ENCODE measurements at regions not wholly inside any gene's neighbourhood (a gene's known extent, or its start where the extent isn't known, plus 50 kb on each side); places are given as distances from the start of the nearest gene placed in this dataset.

GRCh38 chr10:35882422-35883150, 240.5 kb upstream of the FZD8 start:
- no peaks in the 10 kb centered on the region for H3K79me1 ChIP-seq (ENCODE audit: low read length)
- H3K18ac ChIP-seq (ENCODE audit: low read length) = peak overlapping the region; percentile 20
- no peak overlapping the region for H2BK120ac ChIP-seq (ENCODE audit: low read depth, low read length)
- H2AK5ac ChIP-seq (ENCODE audit: low read length) = peak overlapping the region; percentile 83
- H4K8ac ChIP-seq (ENCODE audit: low read depth, low read length) = no peak overlapping the region
- no peaks in the 10 kb centered on the region for H3K79me2 ChIP-seq (ENCODE audit: control insufficient read depth, insufficient read depth, low read length)
- H3K27me3 ChIP-seq (ENCODE audit: insufficient read depth, low read length, poor library complexity) = no peaks in the 10 kb centered on the region
- peak; percentile 61 for DNase-seq
- H3K4me3 ChIP-seq (ENCODE audit: low read length) = no peak overlapping the region
- no peak overlapping the region for H3K9ac ChIP-seq (ENCODE audit: low read length)
- peaks cover 7% of the 10 kb centered on the region for H3K4me1 ChIP-seq (ENCODE audit: control insufficient read depth, low read depth, low read length)
- H3K4ac ChIP-seq (ENCODE audit: low read depth, low read length) = no peak overlapping the region
- H3K4me2 ChIP-seq (ENCODE audit: low read length) = no peak overlapping the region
- H3K56ac ChIP-seq (ENCODE audit: low read length) = peak overlapping the region; percentile 27
- no peak overlapping the region for H2BK15ac ChIP-seq (replicated peaks; ENCODE audit: low read depth)
- H3K36me3 ChIP-seq (ENCODE audit: control insufficient read depth, insufficient read depth, low read length) = no peaks in the 10 kb centered on the region
- H4K5ac ChIP-seq (ENCODE audit: low read length) = no peak overlapping the region
- no peak overlapping the region for H3K27ac ChIP-seq (ENCODE audit: low read depth, low read length)
- H2BK5ac ChIP-seq (ENCODE audit: low read length) = no peak overlapping the region
- no peak overlapping the region for H3K23ac ChIP-seq (ENCODE audit: low read length)
- no CpG with 5 or more reads among the region's 9 CpGs for WGBS (ENCODE audit: extremely low coverage, insufficient coverage, low lambda C conversion rate)

GRCh38 chr10:35881320-35881719, 239.2 kb upstream of the FZD8 start:
- peaks cover 7% of the 10 kb centered on the region for H3K4me1 ChIP-seq (ENCODE audit: control insufficient read depth, low read depth, low read length)
- no peak overlapping the region for H4K5ac ChIP-seq (ENCODE audit: low read length)
- H3K79me2 ChIP-seq (ENCODE audit: control insufficient read depth, insufficient read depth, low read length) = no peaks in the 10 kb centered on the region
- no peak overlapping the region for H4K8ac ChIP-seq (ENCODE audit: low read depth, low read length)
- no peaks in the 10 kb centered on the region for H3K27me3 ChIP-seq (ENCODE audit: insufficient read depth, low read length, poor library complexity)
- no peak overlapping the region for H3K4ac ChIP-seq (ENCODE audit: low read depth, low read length)
- H2BK5ac ChIP-seq (ENCODE audit: low read length) = no peak overlapping the region
- H3K4me3 ChIP-seq (ENCODE audit: low read length) = no peak overlapping the region
- H3K18ac ChIP-seq (ENCODE audit: low read length) = no peak overlapping the region
- no peaks in the 10 kb centered on the region for H3K79me1 ChIP-seq (ENCODE audit: low read length)
- WGBS (ENCODE audit: extremely low coverage, insufficient coverage, low lambda C conversion rate) = no CpG with 5 or more reads among the region's 2 CpGs
- H2BK120ac ChIP-seq (ENCODE audit: low read depth, low read length) = no peak overlapping the region
- H3K36me3 ChIP-seq (ENCODE audit: control insufficient read depth, insufficient read depth, low read length) = no peaks in the 10 kb centered on the region
- no peak for DNase-seq
- H3K23ac ChIP-seq (ENCODE audit: low read length) = no peak overlapping the region
- no peak overlapping the region for H2AK5ac ChIP-seq (ENCODE audit: low read length)
- no peak overlapping the region for H3K56ac ChIP-seq (ENCODE audit: low read length)
- H2BK15ac ChIP-seq (replicated peaks; ENCODE audit: low read depth) = no peak overlapping the region
- H3K9ac ChIP-seq (ENCODE audit: low read length) = no peak overlapping the region
- H3K4me2 ChIP-seq (ENCODE audit: low read length) = no peak overlapping the region
- no peak overlapping the region for H3K27ac ChIP-seq (ENCODE audit: low read depth, low read length)

- Histone ChIP-seq H3K4ac (ENCODE audit: low read depth, low read length) (peak overlapping the region; percentile 48), H2BK15ac (replicated peaks; ENCODE audit: low read depth) (peak overlapping the region; percentile 79), H3K23ac (ENCODE audit: low read length) (no peak overlapping the region), H3K4me2 (ENCODE audit: low read length) (no peak overlapping the region), H4K5ac (ENCODE audit: low read length) (peak overlapping the region; percentile 73), H2BK120ac (ENCODE audit: low read depth, low read length) (no peak overlapping the region), H3K79me2 (ENCODE audit: control insufficient read depth, insufficient read depth, low read length) (no peaks in the 10 kb centered on the region), H3K79me1 (ENCODE audit: low read length) (no peaks in the 10 kb centered on the region), H3K9ac (ENCODE audit: low read length) (no peak overlapping the region), H3K4me3 (ENCODE audit: low read length) (no peak overlapping the region), H3K18ac (ENCODE audit: low read length) (peak overlapping the region; percentile 91), H3K27me3 (ENCODE audit: insufficient read depth, low read length, poor library complexity) (no peaks in the 10 kb centered on the region), H2BK5ac (ENCODE audit: low read length) (no peak overlapping the region), H3K27ac (ENCODE audit: low read depth, low read length) (peak overlapping the region; percentile 81), H3K56ac (ENCODE audit: low read length) (peak overlapping the region; percentile 69), H4K8ac (ENCODE audit: low read depth, low read length) (no peak overlapping the region), H3K36me3 (ENCODE audit: control insufficient read depth, insufficient read depth, low read length) (no peaks in the 10 kb centered on the region), H2AK5ac (ENCODE audit: low read length) (no peak overlapping the region), H3K4me1 (ENCODE audit: control insufficient read depth, low read depth, low read length) (peaks cover 15% of the 10 kb centered on the region)
- DNase-seq = peak; percentile 96
- 100% methylated on average over 1 of the region's 4 CpGs for WGBS (ENCODE audit: extremely low coverage, insufficient coverage, low lambda C conversion rate)
Observed at GRCh38 chr10:35876248-35876647, 234.2 kb upstream of the FZD8 start.

GRCh38 chr10:35875016-35875676, 233.1 kb upstream of the FZD8 start:
- H3K4ac ChIP-seq (ENCODE audit: low read depth, low read length) = no peak overlapping the region
- DNase-seq = peak; percentile 93
- peak overlapping the region; percentile 90 for H2BK5ac ChIP-seq (ENCODE audit: low read length)
- H4K5ac ChIP-seq (ENCODE audit: low read length) = peak overlapping the region; percentile 73
- peak overlapping the region; percentile 79 for H2BK15ac ChIP-seq (replicated peaks; ENCODE audit: low read depth)
- peak overlapping the region; percentile 81 for H3K27ac ChIP-seq (ENCODE audit: low read depth, low read length)
- H3K23ac ChIP-seq (ENCODE audit: low read length) = no peak overlapping the region
- H4K8ac ChIP-seq (ENCODE audit: low read depth, low read length) = no peak overlapping the region
- H3K4me1 ChIP-seq (ENCODE audit: control insufficient read depth, low read depth, low read length) = peaks cover 15% of the 10 kb centered on the region
- H3K36me3 ChIP-seq (ENCODE audit: control insufficient read depth, insufficient read depth, low read length) = no peaks in the 10 kb centered on the region
- peak overlapping the region; percentile 91 for H3K18ac ChIP-seq (ENCODE audit: low read length)
- H3K79me1 ChIP-seq (ENCODE audit: low read length) = no peaks in the 10 kb centered on the region
- no peak overlapping the region for H2AK5ac ChIP-seq (ENCODE audit: low read length)
- H2BK120ac ChIP-seq (ENCODE audit: low read depth, low read length) = peak overlapping the region; percentile 92
- no peak overlapping the region for H3K4me3 ChIP-seq (ENCODE audit: low read length)
- no peak overlapping the region for H3K4me2 ChIP-seq (ENCODE audit: low read length)
- no peaks in the 10 kb centered on the region for H3K27me3 ChIP-seq (ENCODE audit: insufficient read depth, low read length, poor library complexity)
- peak overlapping the region; percentile 47 for H3K9ac ChIP-seq (ENCODE audit: low read length)
- peak overlapping the region; percentile 69 for H3K56ac ChIP-seq (ENCODE audit: low read length)
- WGBS (ENCODE audit: extremely low coverage, insufficient coverage, low lambda C conversion rate) = no CpG with 5 or more reads among the region's 10 CpGs
- no peaks in the 10 kb centered on the region for H3K79me2 ChIP-seq (ENCODE audit: control insufficient read depth, insufficient read depth, low read length)

- DNase-seq = peak; percentile 62
- Histone ChIP-seq H3K36me3 (ENCODE audit: control insufficient read depth, insufficient read depth, low read length) (no peaks in the 10 kb centered on the region), H3K4ac (ENCODE audit: low read depth, low read length) (no peak overlapping the region), H3K27ac (ENCODE audit: low read depth, low read length) (peak overlapping the region; percentile 81), H3K4me2 (ENCODE audit: low read length) (no peak overlapping the region), H3K27me3 (ENCODE audit: insufficient read depth, low read length, poor library complexity) (no peaks in the 10 kb centered on the region), H4K5ac (ENCODE audit: low read length) (no peak overlapping the region), H3K79me2 (ENCODE audit: control insufficient read depth, insufficient read depth, low read length) (no peaks in the 10 kb centered on the region), H3K18ac (ENCODE audit: low read length) (peak overlapping the region; percentile 88), H2BK15ac (replicated peaks; ENCODE audit: low read depth) (peak overlapping the region; percentile 86), H4K8ac (ENCODE audit: low read depth, low read length) (no peak overlapping the region), H2BK5ac (ENCODE audit: low read length) (peak overlapping the region; percentile 30), H3K4me3 (ENCODE audit: low read length) (no peak overlapping the region), H3K4me1 (ENCODE audit: control insufficient read depth, low read depth, low read length) (peaks cover 15% of the 10 kb centered on the region), H3K9ac (ENCODE audit: low read length) (no peak overlapping the region), H2BK120ac (ENCODE audit: low read depth, low read length) (peak overlapping the region; percentile 4), H2AK5ac (ENCODE audit: low read length) (no peak overlapping the region), H3K23ac (ENCODE audit: low read length) (no peak overlapping the region), H3K56ac (ENCODE audit: low read length) (peak overlapping the region; percentile 26), H3K79me1 (ENCODE audit: low read length) (no peaks in the 10 kb centered on the region)
- no CpG with 5 or more reads among the region's 6 CpGs for WGBS (ENCODE audit: extremely low coverage, insufficient coverage, low lambda C conversion rate)
Observed at GRCh38 chr10:35874311-35875015, 232.4 kb upstream of the FZD8 start.
